H1 (cell line): ENCODE measurements at regions not wholly inside any gene's neighbourhood (a gene's known extent, or its start where the extent isn't known, plus 50 kb on each side); places are given as distances from the start of the nearest gene placed in this dataset.

Experiments
- CHD7 ChIP-seq: fragments of 300-600 bp; sonication (generic); IDR thresholded peaks from 2 replicates; pipeline ENCODE4 v1.7.1; 2012; ENCODE audit warnings: low read length, moderate library complexity, mild to moderate bottlenecking, inconsistent platforms; ENCODE audit not compliant: insufficient replicate concordance
- CTBP2 ChIP-seq: IDR thresholded peaks from 2 replicates; pipeline ENCODE4 v1.7.0; 2011; ENCODE audit warnings: borderline replicate concordance, mild to moderate bottlenecking, moderate library complexity, mixed read lengths, low read length; ENCODE audit not compliant: insufficient read depth, insufficient read length
- KDM5A ChIP-seq: fragments of 200-600 bp; IDR thresholded peaks from 2 replicates; pipeline ENCODE4 v1.7.1; 2012; ENCODE audit warnings: mild to moderate bottlenecking, low read length, inconsistent platforms, mixed read lengths
- SIX5 ChIP-seq: IDR thresholded peaks from 2 replicates; pipeline ENCODE4 v1.6.1; 2011; ENCODE audit warnings: mild to moderate bottlenecking, low read depth, low read length
- ZNF274 ChIP-seq: IDR thresholded peaks from 2 replicates; pipeline ENCODE4 v1.7.0; 2012; ENCODE audit warnings: low read length, borderline replicate concordance; ENCODE audit errors: extremely low read depth

- TF ChIP-seq KDM5A (no peak), ZNF274 (no peak), CTBP2 (no peak), CHD7 (no peak), SIX5 (no peak)
Observed at GRCh38 chr5:54882101-54882500, 103.3 kb downstream of the ESM1 start (continued).
